ENCODE measurements at regions not wholly inside any gene's neighbourhood (a gene's known extent, or its start where the extent isn't known, plus 50 kb on each side); places are given as distances from the start of the nearest gene placed in this dataset.

DNA sequence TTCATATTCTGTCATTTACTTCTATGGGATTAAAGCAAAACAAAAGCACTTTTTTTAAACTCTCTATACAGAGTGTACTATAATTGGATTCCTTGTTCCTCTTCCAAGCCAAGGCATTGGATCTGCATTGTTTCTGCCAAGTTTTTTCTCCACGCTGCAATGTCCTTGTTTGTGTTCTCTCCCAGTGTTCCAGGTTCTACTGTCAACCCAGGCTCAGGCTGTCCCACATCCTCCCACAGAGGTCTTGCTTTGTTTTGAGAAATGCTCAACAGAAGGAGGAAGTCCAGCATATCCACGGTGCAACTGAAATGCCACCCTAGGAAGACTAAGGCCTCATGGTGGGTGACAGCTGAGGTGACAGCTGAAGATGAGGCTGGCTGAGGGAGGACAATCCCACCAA lies 287.1 kb upstream of the PRDM1 start:
- no peak overlapping the region for H3K4me3 ChIP-seq (ENCODE audit: low read depth, low read length)
- TF ChIP-seq CTCF (conservative IDR thresholded peaks at IDR 0.05; ENCODE audit: low read depth, low read length), result no peak
- no peak for DNase-seq (ENCODE audit: low read depth)

DNA sequence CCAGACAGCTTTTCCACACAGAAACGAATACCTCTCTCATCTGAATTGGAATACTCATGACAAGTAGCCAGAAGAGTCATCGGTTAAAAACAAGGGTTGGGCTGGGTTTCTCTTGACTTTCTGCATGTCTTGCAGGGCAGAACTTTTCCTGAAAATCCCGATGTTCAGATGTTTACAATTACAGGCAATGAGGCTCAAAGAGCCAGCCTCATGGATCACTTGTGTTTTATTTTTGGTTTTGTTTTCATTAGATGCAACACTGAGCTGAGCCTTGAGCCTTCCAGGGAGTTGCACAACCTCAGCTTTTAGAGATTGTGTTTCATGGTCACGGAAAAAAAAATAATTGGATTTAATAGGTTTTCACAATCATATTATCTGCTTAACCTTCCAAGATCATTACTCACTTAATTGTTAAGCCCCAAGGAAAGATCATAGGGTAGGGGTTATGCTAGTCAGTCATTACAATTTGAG lies 288.1 kb upstream of the PRDM1 start:
- TF ChIP-seq CTCF (conservative IDR thresholded peaks at IDR 0.05; ENCODE audit: low read depth, low read length), result no peak
- peak overlapping the region; percentile 4 for H3K4me3 ChIP-seq (ENCODE audit: low read depth, low read length)
- peak; percentile 77 for DNase-seq (ENCODE audit: low read depth)

GRCh38 chr6:105797286-105797979 lies 288.7 kb upstream of the PRDM1 start:
- H3K4me3 ChIP-seq (ENCODE audit: low read depth, low read length), result no peak overlapping the region
- no peak for DNase-seq (ENCODE audit: low read depth)
- no peak for TF ChIP-seq CTCF (conservative IDR thresholded peaks at IDR 0.05; ENCODE audit: low read depth, low read length)

- no peak for TF ChIP-seq CTCF (conservative IDR thresholded peaks at IDR 0.05; ENCODE audit: low read depth, low read length)
- no peak for DNase-seq (ENCODE audit: low read depth)
- H3K4me3 ChIP-seq (ENCODE audit: low read depth, low read length), result no peak overlapping the region
Observed at GRCh38 chr6:105795913-105796517, 290.1 kb upstream of the PRDM1 start.

GRCh38 chr6:105795366-105795765 lies 290.8 kb upstream of the PRDM1 start:
- no peak for TF ChIP-seq CTCF (conservative IDR thresholded peaks at IDR 0.05; ENCODE audit: low read depth, low read length)
- H3K4me3 ChIP-seq (ENCODE audit: low read depth, low read length), result no peak overlapping the region
- DNase-seq (ENCODE audit: low read depth), result no peak

- TF ChIP-seq CTCF (conservative IDR thresholded peaks at IDR 0.05; ENCODE audit: low read depth, low read length), result no peak
- DNase-seq (ENCODE audit: low read depth), result no peak
- no peak overlapping the region for H3K4me3 ChIP-seq (ENCODE audit: low read depth, low read length)
Observed at GRCh38 chr6:105794870-105795269, 291.3 kb upstream of the PRDM1 start.

- H3K4me3 ChIP-seq (ENCODE audit: low read depth, low read length), result no peak overlapping the region
- no peak for TF ChIP-seq CTCF (conservative IDR thresholded peaks at IDR 0.05; ENCODE audit: low read depth, low read length)
- peak; percentile 52 for DNase-seq (ENCODE audit: low read depth)
Observed at GRCh38 chr6:105794239-105794638, 291.9 kb upstream of the PRDM1 start.

All from choroid plexus epithelial cell (primary cell).